DMS153 treated with DMSO at 0.1 percent for 48 hours (cell line): ENCODE measurements at regions not wholly inside any gene's neighbourhood (a gene's known extent, or its start where the extent isn't known, plus 50 kb on each side); places are given as distances from the start of the nearest gene placed in this dataset.

Source experiments
- DNase-seq: peaks from one replicate; lab custom pipeline; 2025; ENCODE audit not compliant: unreplicated experiment; lab: John Stamatoyannopoulos, UW

- DNase-seq, result no peak
Observed at GRCh38 chr12:94786906-94787305, 136.5 kb upstream of the TMCC3 start.

GRCh38 chr12:94783862-94784261 lies 133.5 kb upstream of the TMCC3 start:
- no peak for DNase-seq

- DNase-seq, result no peak
Observed at GRCh38 chr12:94783343-94783742, 133.0 kb upstream of the TMCC3 start.

GRCh38 chr12:94781835-94782234 lies 131.5 kb upstream of the TMCC3 start:
- DNase-seq, result no peak

GRCh38 chr12:94779485-94779884 lies 129.1 kb upstream of the TMCC3 start:
- no peak for DNase-seq

- DNase-seq, result no peak
Observed at GRCh38 chr12:94777936-94778335, 127.6 kb upstream of the TMCC3 start.

- DNase-seq, result no peak
Observed at GRCh38 chr12:94775710-94776109, 125.4 kb upstream of the TMCC3 start.

GRCh38 chr12:94771741-94772140 lies 121.4 kb upstream of the TMCC3 start:
- no peak for DNase-seq

GRCh38 chr12:94771199-94771598 lies 120.8 kb upstream of the TMCC3 start:
- no peak for DNase-seq

GRCh38 chr12:94770791-94771190 lies 120.4 kb upstream of the TMCC3 start:
- no peak for DNase-seq

GRCh38 chr12:94769776-94770759 lies 119.7 kb upstream of the TMCC3 start:
- no peak for DNase-seq

GRCh38 chr12:94769047-94769420 lies 118.7 kb upstream of the TMCC3 start:
- DNase-seq, result no peak

- DNase-seq, result no peak
Observed at GRCh38 chr12:94768398-94769046, 118.2 kb upstream of the TMCC3 start.

GRCh38 chr12:94767956-94768355 lies 117.6 kb upstream of the TMCC3 start:
- no peak for DNase-seq

GRCh38 chr12:94766397-94766796 lies 116.0 kb upstream of the TMCC3 start:
- DNase-seq, result no peak

- no peak for DNase-seq
Observed at GRCh38 chr12:94763462-94763861, 113.1 kb upstream of the TMCC3 start.

- no peak for DNase-seq
Observed at GRCh38 chr12:94762943-94763342, 112.6 kb upstream of the TMCC3 start.

GRCh38 chr12:94762259-94762942 lies 112.0 kb upstream of the TMCC3 start:
- DNase-seq, result no peak

GRCh38 chr12:94761559-94761958 lies 111.2 kb upstream of the TMCC3 start:
- no peak for DNase-seq

GRCh38 chr12:94760786-94761185 lies 110.4 kb upstream of the TMCC3 start:
- DNase-seq, result no peak

- no peak for DNase-seq
Observed at GRCh38 chr12:94756789-94757188, 106.4 kb upstream of the TMCC3 start.

- DNase-seq, result no peak
Observed at GRCh38 chr12:94755598-94755997, 105.2 kb upstream of the TMCC3 start.
